HG03521 (cell line): ENCODE measurements at regions not wholly inside any gene's neighbourhood (a gene's known extent, or its start where the extent isn't known, plus 50 kb on each side); places are given as distances from the start of the nearest gene placed in this dataset.

ENCODE experiments used
- ATAC-seq: cut with Tn5 transposase; IDR thresholded peaks from one replicate; pipeline ENCODE4 v1.9.1; 2021; ENCODE audit warnings: mild to moderate bottlenecking, moderate library complexity; ENCODE audit not compliant: unreplicated experiment

- no peak for ATAC-seq
Measured at GRCh38 chr2:120599656-120600055, 136.0 kb upstream of the GLI2 start.

- ATAC-seq, result no peak
Measured at GRCh38 chr2:120600335-120600734, 135.3 kb upstream of the GLI2 start.

- ATAC-seq, result no peak
Measured at GRCh38 chr2:120600786-120601185, 134.9 kb upstream of the GLI2 start.

- ATAC-seq, result no peak
Measured at GRCh38 chr2:120601566-120601965, 134.1 kb upstream of the GLI2 start.

- no peak for ATAC-seq
Measured at GRCh38 chr2:120602251-120602650, 133.4 kb upstream of the GLI2 start.

- no peak for ATAC-seq
Measured at GRCh38 chr2:120604767-120605166, 130.9 kb upstream of the GLI2 start.

- no peak for ATAC-seq
Measured at GRCh38 chr2:120605231-120605935, 130.3 kb upstream of the GLI2 start.

- ATAC-seq, result no peak
Measured at GRCh38 chr2:120606280-120606679, 129.4 kb upstream of the GLI2 start.

- ATAC-seq, result no peak
Measured at GRCh38 chr2:120606931-120607330, 128.7 kb upstream of the GLI2 start.

GRCh38 chr2:120607506-120607905, 128.2 kb upstream of the GLI2 start:
- ATAC-seq, result no peak

- no peak for ATAC-seq
Measured at GRCh38 chr2:120607996-120608395, 127.7 kb upstream of the GLI2 start.

GRCh38 chr2:120609826-120610395, 125.8 kb upstream of the GLI2 start:
- no peak for ATAC-seq

- no peak for ATAC-seq
Measured at GRCh38 chr2:120611016-120611415, 124.7 kb upstream of the GLI2 start.

GRCh38 chr2:120611961-120612360, 123.7 kb upstream of the GLI2 start:
- no peak for ATAC-seq

- ATAC-seq, result no peak
Measured at GRCh38 chr2:120612471-120612870, 123.2 kb upstream of the GLI2 start.

- ATAC-seq, result no peak
Measured at GRCh38 chr2:120612931-120613330, 122.7 kb upstream of the GLI2 start.

- no peak for ATAC-seq
Measured at GRCh38 chr2:120613742-120614571, 121.7 kb upstream of the GLI2 start.

- ATAC-seq, result no peak
Measured at GRCh38 chr2:120614901-120615300, 120.8 kb upstream of the GLI2 start.

GRCh38 chr2:120616261-120616660, 119.4 kb upstream of the GLI2 start:
- ATAC-seq, result no peak

GRCh38 chr2:120617055-120617454, 118.6 kb upstream of the GLI2 start:
- ATAC-seq, result no peak

- ATAC-seq, result no peak
Measured at GRCh38 chr2:120618830-120619229, 116.8 kb upstream of the GLI2 start.

- no peak for ATAC-seq
Measured at GRCh38 chr2:120619579-120619978, 116.1 kb upstream of the GLI2 start.
